Keratinocyte (primary cell): ENCODE measurements at regions not wholly inside any gene's neighbourhood (a gene's known extent, or its start where the extent isn't known, plus 50 kb on each side); places are given as distances from the start of the nearest gene placed in this dataset.

Experiments
- EZH2 ChIP-seq: IDR thresholded peaks from one replicate; pipeline ENCODE4 v1.6.1; 2012; ENCODE audit warnings: inconsistent platforms, mild to moderate bottlenecking, low read length, moderate library complexity
- TF ChIP-seq, protein P1 (sequence below), 3 experiments: IDR thresholded peaks in 1 of 3; conservative IDR thresholded peaks in 1 of 3; optimal IDR thresholded peaks in 1 of 3; 2 replicates in 2 of 3; 3 replicates in 1 of 3; pipeline versions ENCODE3 to v1.5.1; 2011; ENCODE audit warnings: low read length in 3 of 3, mild to moderate bottlenecking in 3 of 3, moderate library complexity in 2 of 3, control low read depth in 1 of 3, inconsistent platforms in 1 of 3; ENCODE audit not compliant: insufficient read depth in 2 of 3; ENCODE audit errors: extremely low read depth in 1 of 3

DNA sequence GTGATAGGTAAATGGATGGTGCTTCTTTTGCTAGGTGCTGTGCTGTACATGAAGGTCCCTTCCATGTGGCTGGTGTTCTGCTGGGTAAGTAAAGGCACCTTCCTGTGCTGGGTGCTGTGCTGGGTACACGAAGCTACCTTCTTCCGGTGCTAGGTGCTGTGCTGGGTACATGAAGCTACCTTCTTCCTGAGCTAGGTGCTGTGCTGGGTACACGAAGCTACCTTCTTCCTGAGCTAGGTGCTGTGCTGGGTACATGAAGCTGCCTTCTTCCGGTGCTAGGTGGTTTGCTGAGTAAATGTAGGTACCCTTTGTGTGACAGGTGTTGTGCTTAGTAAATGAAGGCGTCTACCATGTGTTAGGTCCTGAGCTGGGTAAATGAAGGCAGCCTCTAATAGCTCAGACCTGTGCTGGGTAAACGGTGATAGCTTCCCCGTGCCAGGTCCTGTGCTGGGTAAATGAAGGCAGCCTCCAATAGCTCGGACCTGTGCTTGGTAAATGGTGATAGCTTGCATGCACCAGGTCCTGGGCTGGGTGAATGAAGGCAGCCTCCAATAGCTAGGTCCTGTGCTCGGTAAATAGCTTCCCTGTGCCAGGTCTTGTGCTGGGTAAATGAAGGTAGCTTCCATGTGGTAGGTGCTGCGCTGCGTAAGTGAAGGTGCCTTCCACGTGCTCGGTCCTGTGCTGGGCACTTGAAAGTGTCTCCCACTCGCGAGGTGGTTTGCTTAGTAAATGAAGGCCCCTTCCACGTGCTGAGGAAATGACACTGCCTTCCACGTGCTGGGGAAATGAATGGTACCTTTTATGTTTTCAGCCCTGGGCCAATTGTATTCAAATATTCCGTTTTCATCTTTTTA is 115.5 kb downstream of the ERMARD start:
- TF ChIP-seq, protein P1, sequence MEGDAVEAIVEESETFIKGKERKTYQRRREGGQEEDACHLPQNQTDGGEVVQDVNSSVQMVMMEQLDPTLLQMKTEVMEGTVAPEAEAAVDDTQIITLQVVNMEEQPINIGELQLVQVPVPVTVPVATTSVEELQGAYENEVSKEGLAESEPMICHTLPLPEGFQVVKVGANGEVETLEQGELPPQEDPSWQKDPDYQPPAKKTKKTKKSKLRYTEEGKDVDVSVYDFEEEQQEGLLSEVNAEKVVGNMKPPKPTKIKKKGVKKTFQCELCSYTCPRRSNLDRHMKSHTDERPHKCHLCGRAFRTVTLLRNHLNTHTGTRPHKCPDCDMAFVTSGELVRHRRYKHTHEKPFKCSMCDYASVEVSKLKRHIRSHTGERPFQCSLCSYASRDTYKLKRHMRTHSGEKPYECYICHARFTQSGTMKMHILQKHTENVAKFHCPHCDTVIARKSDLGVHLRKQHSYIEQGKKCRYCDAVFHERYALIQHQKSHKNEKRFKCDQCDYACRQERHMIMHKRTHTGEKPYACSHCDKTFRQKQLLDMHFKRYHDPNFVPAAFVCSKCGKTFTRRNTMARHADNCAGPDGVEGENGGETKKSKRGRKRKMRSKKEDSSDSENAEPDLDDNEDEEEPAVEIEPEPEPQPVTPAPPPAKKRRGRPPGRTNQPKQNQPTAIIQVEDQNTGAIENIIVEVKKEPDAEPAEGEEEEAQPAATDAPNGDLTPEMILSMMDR (optimal IDR thresholded peaks at IDR 0.05 in 1 of 3, IDR thresholded peaks at IDR 0.05 in 1 of 3, conservative IDR thresholded peaks at IDR 0.05 in 1 of 3; ENCODE audit: extremely low read depth in 1 of 3, insufficient read depth in 2 of 3, low read length in 3 of 3) = no peak
- no peak for TF ChIP-seq EZH2
